Karpas-422 (cell line): ENCODE measurements at regions not wholly inside any gene's neighbourhood (a gene's known extent, or its start where the extent isn't known, plus 50 kb on each side); places are given as distances from the start of the nearest gene placed in this dataset.

ENCODE experiments used
- DNase-seq: peaks from one replicate; pipeline ENCODE4 v3.0.0-alpha.2; 2015
- H2AFZ ChIP-seq: fragments of 200-600 bp; sonication (generic); 2 replicates; pipeline ENCODE4 v1.6.1; 2014; ENCODE audit warnings: antibody characterized with exemption, low read length, mixed read lengths
- H3K27ac ChIP-seq: fragments of 200-600 bp; sonication (generic); 2 replicates; pipeline ENCODE4 v1.5.1; 2014; ENCODE audit warnings: mild to moderate bottlenecking, low read length, moderate library complexity
- H3K27me3 ChIP-seq: fragments of 200-600 bp; sonication (generic); 2 replicates; pipeline ENCODE4 v1.6.1; 2014; ENCODE audit warnings: low read length, mixed read lengths
- H3K36me3 ChIP-seq: fragments of 200-600 bp; sonication (generic); 2 replicates; pipeline ENCODE4 v1.6.1; 2014; ENCODE audit warnings: low read length, mixed read lengths; ENCODE audit not compliant: insufficient read depth
- H3K4me1 ChIP-seq: fragments of 200-600 bp; sonication (generic); 2 replicates; pipeline ENCODE4 v1.6.1; 2014; ENCODE audit warnings: mild to moderate bottlenecking, low read length, mixed read lengths
- H3K4me2 ChIP-seq: fragments of 200-600 bp; sonication (generic); 2 replicates; pipeline ENCODE4 v1.6.1; 2014; ENCODE audit warnings: low read length, low read depth, mild to moderate bottlenecking; ENCODE audit not compliant: poor library complexity, severe bottlenecking
- H3K4me3 ChIP-seq: fragments of 200-600 bp; sonication (generic); 2 replicates; pipeline ENCODE4 v1.5.1; 2014; ENCODE audit warnings: mild to moderate bottlenecking, antibody characterized with exemption, low read length, mixed read lengths
- H3K79me2 ChIP-seq: fragments of 200-600 bp; sonication (generic); 2 replicates; pipeline ENCODE4 v1.6.1; 2014; ENCODE audit warnings: mild to moderate bottlenecking, low read length, mixed read lengths
- H3K9ac ChIP-seq: fragments of 200-600 bp; sonication (generic); 2 replicates; pipeline ENCODE4 v1.6.0; 2014; ENCODE audit warnings: low read length
- H3K9me2 ChIP-seq: fragments of 200-600 bp; sonication (generic), shearing (Covaris generic); replicated peaks from 2 replicates; pipeline ENCODE4 v1.6.0; 2014; ENCODE audit warnings: mild to moderate bottlenecking, low read length, moderate library complexity; ENCODE audit not compliant: insufficient read depth
- H3K9me3 ChIP-seq: fragments of 300-700, 200-600 bp; sonication (generic); 2 replicates; pipeline ENCODE4 v1.6.1; 2014; ENCODE audit warnings: low read length, mixed read lengths
- H4K20me1 ChIP-seq: fragments of 200-600 bp; sonication (generic); 2 replicates; pipeline ENCODE4 v1.6.1; 2014; ENCODE audit warnings: mild to moderate bottlenecking, antibody characterized with exemption, low read length, low read depth; ENCODE audit not compliant: insufficient read depth

- H3K27me3 ChIP-seq, result no peaks in the 10 kb centered on the region
- H3K4me2 ChIP-seq, result no peak overlapping the region
- no peaks in the 10 kb centered on the region for H3K9me2 ChIP-seq
- H3K4me1 ChIP-seq, result no peaks in the 10 kb centered on the region
- H3K36me3 ChIP-seq, result no peaks in the 10 kb centered on the region
- H3K27ac ChIP-seq, result no peak overlapping the region
- no peaks in the 10 kb centered on the region for H3K79me2 ChIP-seq
- H2AFZ ChIP-seq, result no peak overlapping the region
- H3K9ac ChIP-seq, result no peak overlapping the region
- no peaks in the 10 kb centered on the region; the same call in 1 of the 2 replicates for H3K9me3 ChIP-seq
- H4K20me1 ChIP-seq, result no peaks in the 10 kb centered on the region
- DNase-seq, result no peak
- H3K4me3 ChIP-seq, result no peak overlapping the region
Measured at GRCh38 chr7:45511721-45512597, 62.2 kb upstream of the ADCY1 start.

- Histone ChIP-seq H3K9me2 (no peaks in the 10 kb centered on the region), H3K36me3 (no peaks in the 10 kb centered on the region), H3K27ac (no peak overlapping the region), H3K9ac (no peak overlapping the region), H3K79me2 (no peaks in the 10 kb centered on the region), H4K20me1 (no peaks in the 10 kb centered on the region), H3K9me3 (no peaks in the 10 kb centered on the region; the same call in 1 of the 2 replicates), H3K4me3 (no peak overlapping the region), H3K4me1 (no peaks in the 10 kb centered on the region), H3K27me3 (0 out of 2 replicates have a peak, but pooled peaks cover 2% of the 10 kb centered on the region), H3K4me2 (no peak overlapping the region), H2AFZ (no peak overlapping the region)
- no peak for DNase-seq
Measured at GRCh38 chr7:45514944-45515343, 59.2 kb upstream of the ADCY1 start.

- Histone ChIP-seq H3K4me3 (no peak overlapping the region), H2AFZ (no peak overlapping the region), H3K27me3 (0 out of 2 replicates have a peak, but pooled peaks cover 2% of the 10 kb centered on the region), H4K20me1 (no peaks in the 10 kb centered on the region), H3K79me2 (no peaks in the 10 kb centered on the region), H3K36me3 (no peaks in the 10 kb centered on the region), H3K9me2 (no peaks in the 10 kb centered on the region), H3K9me3 (no peaks in the 10 kb centered on the region; the same call in 1 of the 2 replicates), H3K9ac (no peak overlapping the region), H3K4me2 (no peak overlapping the region), H3K4me1 (no peaks in the 10 kb centered on the region), H3K27ac (no peak overlapping the region)
- no peak for DNase-seq
Measured at GRCh38 chr7:45515346-45515745, 58.8 kb upstream of the ADCY1 start.
